CD14-positive monocyte (primary cell): ENCODE measurements at regions not wholly inside any gene's neighbourhood (a gene's known extent, or its start where the extent isn't known, plus 50 kb on each side); places are given as distances from the start of the nearest gene placed in this dataset.
"Not testable (repeated sequence)": the region's sequence is repeated elsewhere in the genome, so short reads cannot be mapped to it uniquely, and the experiment has no call there.

Source experiments
- DNase-seq, 3 donors: peaks; one replicate each; pipeline ENCODE4 v3.0.0-alpha.2; 2011 to 2022
- H2AFZ ChIP-seq: 2 replicates; pipeline ENCODE4 v1.6.0; 2012; ENCODE audit warnings: mild to moderate bottlenecking, low read depth, low read length, inconsistent platforms; ENCODE audit not compliant: insufficient read depth, poor library complexity, severe bottlenecking
- H3K27ac ChIP-seq, 2 donors: 1 replicate in 1 of 2; 2 replicates in 1 of 2; pipeline ENCODE4 v1.5.1; 2012 to 2013; ENCODE audit warnings: low read length in 2 of 2, control low read depth in 1 of 2, inconsistent platforms in 1 of 2, low read depth in 1 of 2, mild to moderate bottlenecking in 1 of 2
- H3K27me3 ChIP-seq, 2 donors: one replicate each; pipeline versions ENCODE4 v1.6.0 to v1.6.1; 2011 to 2013; ENCODE audit warnings: low read length in 2 of 2; ENCODE audit not compliant: control insufficient read depth in 2 of 2, insufficient read depth in 2 of 2
- H3K36me3 ChIP-seq, 2 donors: replicated peaks in 1 of 2; 1 replicate in 1 of 2; 2 replicates in 1 of 2; pipeline versions ENCODE4 v1.5.1 to v1.6.1; 2012 to 2013; ENCODE audit warnings: low read length in 2 of 2, control low read depth in 1 of 2, inconsistent platforms in 1 of 2, mild to moderate bottlenecking in 1 of 2; ENCODE audit not compliant: insufficient read depth in 2 of 2, control insufficient read depth in 1 of 2
- H3K4me1 ChIP-seq, 2 donors: 1 replicate in 1 of 2; 2 replicates in 1 of 2; pipeline versions ENCODE4 v1.5.1 to v1.6.1; 2012 to 2013; ENCODE audit warnings: low read length in 2 of 2, control low read depth in 1 of 2, inconsistent platforms in 1 of 2, mild to moderate bottlenecking in 1 of 2, moderate library complexity in 1 of 2; ENCODE audit not compliant: insufficient read depth in 2 of 2, control insufficient read depth in 1 of 2
- H3K4me2 ChIP-seq: replicated peaks from 2 replicates; pipeline ENCODE3; 2012; ENCODE audit warnings: low read length, moderate library complexity, mild to moderate bottlenecking; ENCODE audit not compliant: poor library complexity, severe bottlenecking; ENCODE audit errors: extremely low read depth
- H3K4me3 ChIP-seq, 3 experiments: fragments of 200-600 bp in 1 of 3; sonication (generic) in 1 of 3; replicated peaks in 1 of 3; 1 replicate in 2 of 3; 2 replicates in 1 of 3; pipeline ENCODE4 v1.5.1; 2011 to 2013; ENCODE audit warnings: low read length in 3 of 3, mild to moderate bottlenecking in 3 of 3, control low read depth in 2 of 3, low read depth in 2 of 3, inconsistent platforms in 1 of 3, moderate library complexity in 1 of 3
- H3K79me2 ChIP-seq: 2 replicates; pipeline ENCODE4 v1.6.0; 2012; ENCODE audit warnings: mild to moderate bottlenecking, control low read depth, inconsistent platforms, low read length, moderate library complexity; ENCODE audit not compliant: insufficient read depth
- H3K9ac ChIP-seq: 2 replicates; pipeline ENCODE4 v1.6.0; 2017; ENCODE audit warnings: low read length, mild to moderate bottlenecking; ENCODE audit not compliant: insufficient read depth, poor library complexity, severe bottlenecking
- H3K9me3 ChIP-seq, 2 donors: replicated peaks in 1 of 2; 1 replicate in 1 of 2; 2 replicates in 1 of 2; pipeline versions ENCODE4 v1.5.1 to v1.6.1; 2012 to 2013; ENCODE audit warnings: low read length in 2 of 2, control low read depth in 1 of 2; ENCODE audit not compliant: control insufficient read depth in 1 of 2, insufficient read depth in 1 of 2
- H4K20me1 ChIP-seq: 2 replicates; pipeline ENCODE4 v1.6.0; 2012; ENCODE audit warnings: mild to moderate bottlenecking, low read length, control low read depth, moderate library complexity; ENCODE audit not compliant: insufficient read depth
- H3K27ac Mint-ChIP-seq, 7 donors: one replicate each; pipeline ENCODE4 v1.8.0; 2020; ENCODE audit warnings: mild to moderate bottlenecking in 7 of 7, mixed read lengths in 7 of 7, moderate library complexity in 6 of 7, inconsistent platforms in 2 of 7
- H3K27me3 Mint-ChIP-seq, 3 donors: one replicate each; pipeline ENCODE4 v1.8.0; 2021 to 2022; ENCODE audit warnings: low read depth in 3 of 3, mild to moderate bottlenecking in 3 of 3, mixed read lengths in 3 of 3, moderate library complexity in 3 of 3, inconsistent platforms in 1 of 3
- H3K36me3 Mint-ChIP-seq, 2 donors: one replicate each; pipeline ENCODE4 v1.8.0; 2020; ENCODE audit warnings: mixed read lengths in 2 of 2, inconsistent platforms in 1 of 2, mild to moderate bottlenecking in 1 of 2
- H3K4me1 Mint-ChIP-seq: one replicate; pipeline ENCODE4 v1.8.0; 2020; ENCODE audit warnings: mild to moderate bottlenecking, mixed read lengths
- H3K4me3 Mint-ChIP-seq, 2 donors: one replicate each; pipeline ENCODE4 v1.8.0; 2020; ENCODE audit warnings: mild to moderate bottlenecking in 2 of 2, mixed read lengths in 2 of 2, moderate library complexity in 1 of 2
- H3K9me3 Mint-ChIP-seq, 7 donors: one replicate each; pipeline ENCODE4 v1.8.0; 2020 to 2022; ENCODE audit warnings: mixed read lengths in 7 of 7, mild to moderate bottlenecking in 6 of 7, moderate library complexity in 6 of 7, inconsistent platforms in 2 of 7
- CTCF ChIP-seq: fragments of 200-600 bp; IDR thresholded peaks from one replicate; pipeline ENCODE4 v1.8.0; 2022; ENCODE audit warnings: antibody characterized with exemption, mild to moderate bottlenecking
- WGBS: methylation state at CpG from one replicate; pipeline ENCODE4 v1.1.5; 2013; ENCODE audit warnings: missing lambda C conversion rate; ENCODE audit not compliant: insufficient coverage; 5-methylcytosine and 5-hydroxymethylcytosine counted together
- intact Hi-C, 2 donors: fragments of 100-400 bp; cut with micrococcal nuclease; formaldehyde crosslinking; loops; one replicate each; pipeline versions ENCODE4 v1.15.0 to v1.15.1; 2023

- peaks cover 0 to 5% (median 1%) of the 10 kb centered on the region in 7 donors for H3K9me3 Mint-ChIP-seq
- no CpG with 5 or more reads among the region's 1 CpG for WGBS
Observed at GRCh38 chr2:185984670-185985069, 246.1 kb downstream of the FSIP2 start.

GRCh38 chr2:185988907-185989306 is 250.3 kb downstream of the FSIP2 start:
- H4K20me1 ChIP-seq, H3K4me1 Mint-ChIP-seq, H3K36me3 Mint-ChIP-seq, H3K27ac ChIP-seq, DNase-seq, H3K9me3 ChIP-seq, H3K36me3 ChIP-seq, intact Hi-C loops, H3K4me2 ChIP-seq, H3K9ac ChIP-seq, H3K27ac Mint-ChIP-seq, H3K27me3 Mint-ChIP-seq, H3K4me3 ChIP-seq, H3K27me3 ChIP-seq, H3K4me3 Mint-ChIP-seq, H3K79me2 ChIP-seq, H3K9me3 Mint-ChIP-seq, H2AFZ ChIP-seq, H3K4me1 ChIP-seq: not testable (repeated sequence)
- WGBS = 100% methylated on average over 3 of the region's 5 CpGs

More at GRCh38 chr2:185984670-185985069, 246.1 kb downstream of the FSIP2 start:
- H3K4me1 Mint-ChIP-seq = no peaks in the 10 kb centered on the region
- Histone ChIP-seq H3K27ac (no peak overlapping the region), H2AFZ (no peak overlapping the region), H3K79me2 (no peaks in the 10 kb centered on the region), H3K4me3 (no peak overlapping the region), H3K4me1 (no peaks in the 10 kb centered on the region), H3K27me3 (no peaks in the 10 kb centered on the region), H3K4me2 (no peak overlapping the region), H4K20me1 (no peaks in the 10 kb centered on the region), H3K9ac (no peak overlapping the region), H3K9me3 (no peaks in the 10 kb centered on the region), H3K36me3 (no peaks in the 10 kb centered on the region)
- no peak for DNase-seq
- H3K36me3 Mint-ChIP-seq = no peaks in the 10 kb centered on the region
- intact Hi-C loops = no loop called here
- no peak overlapping the region for H3K27ac Mint-ChIP-seq
- H3K27me3 Mint-ChIP-seq = no peaks in the 10 kb centered on the region
- H3K4me3 Mint-ChIP-seq = no peak overlapping the region
- TF ChIP-seq CTCF = no peak
